Natural killer cell (primary cell): ENCODE measurements at regions not wholly inside any gene's neighbourhood (a gene's known extent, or its start where the extent isn't known, plus 50 kb on each side); places are given as distances from the start of the nearest gene placed in this dataset.

Source experiments
- ATAC-seq, 3 donors: fragments of 150-1000 bp in 2 of 3; fragments of 200-7000 bp in 1 of 3; cut with Tn5 transposase; 1 replicate in 1 of 3; 2 replicates in 2 of 3; pipeline ENCODE4 v1.10.0; 2021; ENCODE audit warnings: mild to moderate bottlenecking in 2 of 3, moderate library complexity in 2 of 3
- DNase-seq, 2 donors: peaks; one replicate each; pipeline versions ENCODE4 v3.0.0 to v3.0.0-alpha.2; 2013 to 2021; ENCODE audit warnings: mixed read lengths in 1 of 2
- H3K27ac ChIP-seq: one replicate; pipeline ENCODE4 v1.5.1; 2013; ENCODE audit warnings: mild to moderate bottlenecking, low read length
- H3K27me3 ChIP-seq: one replicate; pipeline ENCODE4 v1.6.1; 2013; ENCODE audit warnings: low read length; ENCODE audit not compliant: control insufficient read depth, insufficient read depth
- H3K36me3 ChIP-seq: one replicate; pipeline ENCODE4 v1.6.1; 2013; ENCODE audit warnings: low read length; ENCODE audit not compliant: control insufficient read depth, insufficient read depth
- H3K4me1 ChIP-seq: one replicate; pipeline ENCODE4 v1.6.1; 2013; ENCODE audit warnings: low read length; ENCODE audit not compliant: control insufficient read depth, insufficient read depth
- H3K4me3 ChIP-seq: one replicate; pipeline ENCODE4 v1.5.1; 2013; ENCODE audit warnings: low read length
- H3K9me3 ChIP-seq: one replicate; pipeline ENCODE4 v1.6.1; 2013; ENCODE audit warnings: low read length; ENCODE audit not compliant: control insufficient read depth, insufficient read depth
- H3K27ac Mint-ChIP-seq, 2 donors: one replicate each; pipeline ENCODE4 v1.8.0; 2022; ENCODE audit warnings: mild to moderate bottlenecking in 2 of 2, mixed read lengths in 2 of 2, moderate library complexity in 1 of 2
- H3K27me3 Mint-ChIP-seq, 2 donors: one replicate each; pipeline ENCODE4 v1.8.0; 2022; ENCODE audit warnings: low read depth in 2 of 2, mixed read lengths in 2 of 2
- H3K36me3 Mint-ChIP-seq: one replicate; pipeline ENCODE4 v1.8.0; 2022; ENCODE audit warnings: mixed read lengths
- H3K4me1 Mint-ChIP-seq, 2 donors: one replicate each; pipeline ENCODE4 v1.8.0; 2022; ENCODE audit warnings: mixed read lengths in 2 of 2
- H3K4me3 Mint-ChIP-seq: one replicate; pipeline ENCODE4 v1.8.0; 2022; ENCODE audit warnings: mild to moderate bottlenecking, moderate library complexity, mixed read lengths
- H3K9me3 Mint-ChIP-seq, 2 donors: one replicate each; pipeline ENCODE4 v1.8.0; 2022; ENCODE audit warnings: mixed read lengths in 2 of 2
- CTCF ChIP-seq: fragments of 200-600 bp; IDR thresholded peaks from one replicate; pipeline ENCODE4 v1.8.0; 2022; ENCODE audit warnings: antibody characterized with exemption
- WGBS: methylation state at CpG from one replicate; pipeline ENCODE4 v1.1.7; 2013; ENCODE audit warnings: missing lambda C conversion rate; ENCODE audit not compliant: insufficient coverage; 5-methylcytosine and 5-hydroxymethylcytosine counted together
- intact Hi-C: fragments of 100-400 bp; cut with micrococcal nuclease; formaldehyde crosslinking; loops from one replicate; pipeline ENCODE4 v1.14.2; 2022

GRCh38 chr16:86398622-86399021 is 111.7 kb upstream of the FOXF1 start:
- no peak overlapping the region for H3K4me3 Mint-ChIP-seq
- H3K27me3 ChIP-seq, result no peaks in the 10 kb centered on the region
- no peak overlapping the region for H3K27ac ChIP-seq
- ATAC-seq, result no peak
- intact Hi-C loops, result no loop called here
- H3K9me3 ChIP-seq, result no peaks in the 10 kb centered on the region
- no peaks in the 10 kb centered on the region for H3K4me1 ChIP-seq
- DNase-seq, result no peak
- no peaks in the 10 kb centered on the region for H3K9me3 Mint-ChIP-seq
- no peak overlapping the region for H3K27ac Mint-ChIP-seq
- H3K36me3 ChIP-seq, result no peaks in the 10 kb centered on the region
- peaks cover 0 to 16% of the 10 kb centered on the region in 2 donors for H3K27me3 Mint-ChIP-seq
- no peak overlapping the region for H3K4me3 ChIP-seq
- WGBS, result 90% methylated on average over 4 of the region's 4 CpGs
- TF ChIP-seq CTCF, result no peak
- H3K36me3 Mint-ChIP-seq, result no peaks in the 10 kb centered on the region
- no peaks in the 10 kb centered on the region for H3K4me1 Mint-ChIP-seq

- Histone ChIP-seq H3K9me3 (no peaks in the 10 kb centered on the region), H3K4me3 (no peak overlapping the region), H3K27ac (no peak overlapping the region), H3K36me3 (no peaks in the 10 kb centered on the region), H3K4me1 (no peaks in the 10 kb centered on the region), H3K27me3 (no peaks in the 10 kb centered on the region)
- DNase-seq (no peak), ATAC-seq (no peak)
- TF ChIP-seq CTCF, result no peak
- no peaks in the 10 kb centered on the region for H3K36me3 Mint-ChIP-seq
- H3K27ac Mint-ChIP-seq, result no peak overlapping the region
- no peak overlapping the region for H3K4me3 Mint-ChIP-seq
- no peaks in the 10 kb centered on the region for H3K4me1 Mint-ChIP-seq
- WGBS, result 80% methylated on average over 8 of the region's 8 CpGs
- intact Hi-C loops, result no loop called here
- H3K27me3 Mint-ChIP-seq, result peaks cover 9 to 10% of the 10 kb centered on the region in 2 donors
- H3K9me3 Mint-ChIP-seq, result no peaks in the 10 kb centered on the region
Measured at GRCh38 chr16:86401126-86401525, 109.2 kb upstream of the FOXF1 start.

GRCh38 chr16:86403085-86403484 is 107.2 kb upstream of the FOXF1 start:
- no peak for DNase-seq
- 92% methylated on average over 7 of the region's 7 CpGs for WGBS
- no peaks in the 10 kb centered on the region for H3K36me3 ChIP-seq
- Mint-ChIP-seq H3K4me3 (no peak overlapping the region), H3K27ac (no peak overlapping the region), H3K27me3 (peaks cover 6 to 9% of the 10 kb centered on the region in 2 donors), H3K36me3 (no peaks in the 10 kb centered on the region), H3K4me1 (no peaks in the 10 kb centered on the region), H3K9me3 (no peaks in the 10 kb centered on the region)
- no peak overlapping the region for H3K27ac ChIP-seq
- H3K4me1 ChIP-seq, result no peaks in the 10 kb centered on the region
- intact Hi-C loops, result no loop called here
- no peak overlapping the region for H3K4me3 ChIP-seq
- H3K27me3 ChIP-seq, result no peaks in the 10 kb centered on the region
- no peak for TF ChIP-seq CTCF
- no peak for ATAC-seq
- H3K9me3 ChIP-seq, result no peaks in the 10 kb centered on the region

GRCh38 chr16:86403541-86404163 is 106.7 kb upstream of the FOXF1 start:
- no peak for TF ChIP-seq CTCF
- Mint-ChIP-seq H3K27me3 (peaks cover 6 to 9% of the 10 kb centered on the region in 2 donors), H3K4me1 (no peaks in the 10 kb centered on the region), H3K9me3 (no peaks in the 10 kb centered on the region), H3K4me3 (no peak overlapping the region), H3K36me3 (no peaks in the 10 kb centered on the region), H3K27ac (no peak overlapping the region)
- H3K4me1 ChIP-seq, result no peaks in the 10 kb centered on the region
- no peak overlapping the region for H3K27ac ChIP-seq
- WGBS, result 92% methylated on average over 8 of the region's 8 CpGs
- DNase-seq (no peak), ATAC-seq (no peak)
- no peaks in the 10 kb centered on the region for H3K9me3 ChIP-seq
- H3K27me3 ChIP-seq, result no peaks in the 10 kb centered on the region
- intact Hi-C loops, result no loop called here
- H3K36me3 ChIP-seq, result no peaks in the 10 kb centered on the region
- H3K4me3 ChIP-seq, result no peak overlapping the region
